Mesenchymal stem cell (in vitro differentiated cells and primary cell): ENCODE measurements at regions not wholly inside any gene's neighbourhood (a gene's known extent, or its start where the extent isn't known, plus 50 kb on each side); places are given as distances from the start of the nearest gene placed in this dataset.

Experiments
- DNase-seq: peaks from one replicate; pipeline ENCODE4 v3.0.0-alpha.2; 2013
- H2AFZ ChIP-seq: one replicate; pipeline ENCODE4 v1.6.1; 2013; ENCODE audit warnings: low read depth, mild to moderate bottlenecking, control low read depth, inconsistent platforms, low read length, moderate library complexity
- H2AK5ac ChIP-seq: 2 replicates; pipeline ENCODE4 v1.6.1; 2013; ENCODE audit warnings: low read length, moderate library complexity, mild to moderate bottlenecking, inconsistent platforms; ENCODE audit not compliant: severe bottlenecking
- H2BK120ac ChIP-seq: one replicate; pipeline ENCODE4 v1.6.1; 2013; ENCODE audit warnings: low read depth, mild to moderate bottlenecking, inconsistent platforms, low read length, moderate library complexity
- H2BK12ac ChIP-seq, 2 experiments: one replicate each; pipeline ENCODE4 v1.6.1; 2013; ENCODE audit warnings: inconsistent platforms in 2 of 2, low read length in 2 of 2, mild to moderate bottlenecking in 2 of 2, moderate library complexity in 2 of 2, control low read depth in 1 of 2
- H2BK15ac ChIP-seq: one replicate; pipeline ENCODE4 v1.6.1; 2013; ENCODE audit warnings: mild to moderate bottlenecking, low read depth, inconsistent platforms; ENCODE audit not compliant: poor library complexity, severe bottlenecking
- H2BK5ac ChIP-seq: 2 replicates; pipeline ENCODE4 v1.6.1; 2013; ENCODE audit warnings: low read depth, mild to moderate bottlenecking, low read length, control low read depth, inconsistent platforms; ENCODE audit not compliant: poor library complexity, severe bottlenecking
- H3K14ac ChIP-seq, 2 experiments: one replicate each; pipeline ENCODE4 v1.6.1; 2013; ENCODE audit warnings: inconsistent platforms in 2 of 2, low read length in 2 of 2, control low read depth in 1 of 2, mild to moderate bottlenecking in 1 of 2, moderate library complexity in 1 of 2
- H3K18ac ChIP-seq, 2 experiments: one replicate each; pipeline ENCODE4 v1.6.1; 2013; ENCODE audit warnings: inconsistent platforms in 2 of 2, low read length in 2 of 2, control low read depth in 1 of 2, low read depth in 1 of 2, mild to moderate bottlenecking in 1 of 2
- H3K23ac ChIP-seq, 2 experiments: one replicate each; pipeline ENCODE4 v1.6.1; 2013; ENCODE audit warnings: inconsistent platforms in 2 of 2, low read length in 2 of 2, mild to moderate bottlenecking in 2 of 2, moderate library complexity in 2 of 2, control low read depth in 1 of 2
- H3K27ac ChIP-seq: 2 replicates; pipeline ENCODE4 v1.5.1; 2013; ENCODE audit warnings: mild to moderate bottlenecking, moderate library complexity, low read length, control low read depth, inconsistent platforms; ENCODE audit not compliant: poor library complexity, severe bottlenecking
- H3K27me3 ChIP-seq, 2 experiments: 2 replicates each; pipeline versions ENCODE4 v1.6.1 to v1.7.0; 2013; ENCODE audit warnings: low read length in 2 of 2, mild to moderate bottlenecking in 2 of 2, moderate library complexity in 2 of 2, control low read depth in 1 of 2, inconsistent platforms in 1 of 2; ENCODE audit not compliant: control insufficient read depth in 1 of 2, insufficient read depth in 1 of 2
- H3K36me3 ChIP-seq, 2 experiments: 2 replicates each; pipeline versions ENCODE4 v1.6.1 to v1.7.0; 2013; ENCODE audit warnings: low read length in 2 of 2, control low read depth in 1 of 2, inconsistent platforms in 1 of 2, low read depth in 1 of 2, mild to moderate bottlenecking in 1 of 2; ENCODE audit not compliant: insufficient read depth in 2 of 2, control insufficient read depth in 1 of 2
- H3K4ac ChIP-seq, 2 experiments: one replicate each; pipeline ENCODE4 v1.6.1; 2013; ENCODE audit warnings: inconsistent platforms in 2 of 2, low read length in 2 of 2, mild to moderate bottlenecking in 2 of 2, moderate library complexity in 2 of 2, control low read depth in 1 of 2, low read depth in 1 of 2
- H3K4me1 ChIP-seq: 2 replicates; pipeline ENCODE4 v1.6.1; 2013; ENCODE audit warnings: low read depth, low read length, control low read depth; ENCODE audit not compliant: control insufficient read depth, insufficient read depth
- H3K4me2 ChIP-seq: 2 replicates; pipeline ENCODE4 v1.6.1; 2013; ENCODE audit warnings: low read length, mild to moderate bottlenecking, inconsistent platforms; ENCODE audit not compliant: poor library complexity, severe bottlenecking
- H3K4me3 ChIP-seq, 2 experiments: 2 replicates each; pipeline versions ENCODE4 v1.5.1 to v1.7.0; 2013; ENCODE audit warnings: low read length in 2 of 2, mild to moderate bottlenecking in 2 of 2, control low read depth in 1 of 2, low read depth in 1 of 2; ENCODE audit not compliant: insufficient read depth in 1 of 2
- H3K79me1 ChIP-seq: replicated peaks from 2 replicates; pipeline ENCODE4 v1.6.1; 2013; ENCODE audit warnings: mild to moderate bottlenecking, control low read depth, low read length, inconsistent platforms; ENCODE audit not compliant: poor library complexity, severe bottlenecking
- H3K9ac ChIP-seq: 2 replicates; pipeline ENCODE4 v1.7.0; 2013; ENCODE audit warnings: mild to moderate bottlenecking, low read length, moderate library complexity
- H3K9me3 ChIP-seq: 2 replicates; pipeline ENCODE4 v1.7.0; 2013; ENCODE audit warnings: mild to moderate bottlenecking, low read length; ENCODE audit not compliant: control insufficient read depth
- H4K8ac ChIP-seq: one replicate; pipeline ENCODE4 v1.6.1; 2013; ENCODE audit warnings: inconsistent platforms, mild to moderate bottlenecking, low read length, moderate library complexity
- H4K91ac ChIP-seq: one replicate; pipeline ENCODE4 v1.6.1; 2013; ENCODE audit warnings: mild to moderate bottlenecking, low read length, inconsistent platforms
- WGBS: methylation state at CpG from one replicate; pipeline ENCODE4 v1.1.7; 2013; ENCODE audit warnings: mixed read lengths; 5-methylcytosine and 5-hydroxymethylcytosine counted together

DNA sequence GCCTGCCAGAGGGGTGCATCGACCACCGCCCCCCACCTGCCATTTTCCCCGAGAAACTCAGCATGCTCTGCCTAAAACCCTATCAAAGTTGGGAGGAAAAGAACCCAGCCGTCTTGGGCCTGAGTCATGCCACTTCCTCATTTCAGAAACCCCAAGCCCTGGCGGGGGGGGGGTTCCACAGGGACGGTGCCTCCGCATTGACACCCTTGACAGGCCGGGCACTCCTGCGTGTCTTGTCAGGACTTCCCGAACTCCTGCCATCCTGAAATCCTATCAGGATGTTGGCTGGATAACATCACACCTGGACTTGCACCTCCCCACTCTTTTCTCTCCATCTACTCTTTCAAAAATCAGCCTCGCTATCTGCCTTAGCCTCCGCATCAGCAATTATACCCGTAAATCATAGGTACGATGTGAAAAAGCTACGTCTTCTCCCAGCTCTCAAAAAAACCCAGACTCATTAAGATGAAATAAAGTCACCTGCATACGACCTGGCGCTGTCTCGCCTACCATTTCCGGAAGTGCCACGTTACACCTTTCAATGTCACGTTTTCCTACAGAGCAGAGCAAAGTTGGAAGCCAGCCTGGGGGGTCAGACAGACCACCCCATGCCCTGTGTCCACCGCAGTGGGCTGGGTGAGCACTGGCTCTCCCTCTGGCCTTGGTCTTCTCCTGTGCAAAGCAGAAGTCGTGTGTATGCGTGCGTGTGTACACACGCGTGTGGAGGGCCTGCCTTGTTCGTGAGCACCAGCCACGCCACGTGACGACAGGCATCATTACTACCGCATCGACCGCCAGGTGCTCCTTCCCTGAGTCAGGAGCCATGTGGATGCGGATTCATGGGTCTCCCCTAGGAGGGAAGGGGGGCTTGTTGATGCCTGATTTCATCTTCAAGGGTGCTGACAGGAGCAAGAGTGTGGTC is 96.7 kb downstream of the RFLNA start:
- no peaks in the 10 kb centered on the region for H3K27me3 ChIP-seq
- peak overlapping the region; percentile 86 for H3K27ac ChIP-seq
- peaks cover 69% of the 10 kb centered on the region for H3K4me1 ChIP-seq
- no peaks in the 10 kb centered on the region for H3K9me3 ChIP-seq
- H4K91ac ChIP-seq, result peak overlapping the region; percentile 87
- no peak overlapping the region for H2BK15ac ChIP-seq
- peaks cover 2% of the 10 kb centered on the region for H3K79me1 ChIP-seq
- peak overlapping the region; percentile 22 for H2BK120ac ChIP-seq
- H3K18ac ChIP-seq, result peak overlapping the region; percentile 40 to 97
- peak overlapping the region; percentile 6 for H2BK5ac ChIP-seq
- peaks cover 20 to 70% of the 10 kb centered on the region in 2 experiments for H3K36me3 ChIP-seq
- H3K23ac ChIP-seq, result peak overlapping the region in 1 of 2 experiments; percentile 84
- peak overlapping the region; percentile 15 to 49 for H3K4me3 ChIP-seq
- H3K9ac ChIP-seq, result peak overlapping the region; percentile 58
- H4K8ac ChIP-seq, result peak overlapping the region; percentile 92
- no peak overlapping the region for H2AFZ ChIP-seq
- H3K4me2 ChIP-seq, result no peak overlapping the region
- peak overlapping the region; percentile 75 to 91 for H2BK12ac ChIP-seq
- peak overlapping the region; percentile 15 for H2AK5ac ChIP-seq
- H3K4ac ChIP-seq, result peak overlapping the region; percentile 27 to 77
- peak; percentile 80 for DNase-seq
- H3K14ac ChIP-seq, result peak overlapping the region in 1 of 2 experiments; percentile 97
- 64% methylated on average over 35 of the region's 35 CpGs for WGBS

DNA sequence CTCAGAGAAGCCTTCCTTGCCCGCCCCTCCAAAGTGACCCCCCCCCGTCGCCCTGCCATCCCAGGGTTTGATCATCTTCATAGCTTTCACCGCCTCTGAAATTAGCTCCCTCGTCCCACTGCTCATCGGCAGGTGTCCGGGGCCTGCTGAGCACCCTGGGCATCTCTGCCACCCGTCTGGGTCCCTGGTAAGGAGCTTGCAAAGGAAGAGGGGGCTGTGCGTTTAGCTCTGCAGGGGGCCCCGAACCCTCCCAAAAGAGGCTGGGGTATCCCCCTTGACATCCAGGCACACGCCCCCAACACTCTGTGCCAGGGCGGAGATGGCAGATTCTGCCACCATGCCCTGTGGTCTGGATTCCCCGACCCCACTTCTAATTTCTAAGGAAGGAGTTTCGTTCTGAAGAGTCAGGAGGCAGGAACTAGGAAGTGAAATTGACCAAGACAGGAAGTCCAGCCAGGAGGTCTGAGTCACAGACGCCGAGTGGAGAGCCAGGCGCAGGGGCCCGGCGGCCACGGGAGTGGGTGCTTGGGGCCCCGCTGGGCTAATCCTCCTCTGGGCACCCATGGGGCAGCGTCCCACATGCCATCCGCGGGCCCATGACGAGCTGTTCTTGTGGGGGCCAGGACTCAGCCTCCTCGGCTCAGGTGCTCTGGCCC is 95.7 kb downstream of the RFLNA start:
- Histone ChIP-seq H3K9me3 (no peaks in the 10 kb centered on the region), H3K23ac (peak overlapping the region in 1 of 2 experiments; percentile 46), H3K18ac (peak overlapping the region; percentile 82 to 88), H3K14ac (no peak overlapping the region), H3K79me1 (peaks cover 2% of the 10 kb centered on the region), H3K4ac (peak overlapping the region; percentile 73 to 93), H2BK120ac (peak overlapping the region; percentile 81), H2BK12ac (peak overlapping the region in 1 of 2 experiments; percentile 91), H3K36me3 (peaks cover 20 to 69% of the 10 kb centered on the region in 2 experiments), H3K27ac (peak overlapping the region; percentile 86), H3K9ac (peak overlapping the region; percentile 58), H3K4me3 (peak overlapping the region in 1 of 2 experiments; percentile 49), H3K27me3 (no peaks in the 10 kb centered on the region), H3K4me1 (peaks cover 74% of the 10 kb centered on the region), H2BK15ac (peak overlapping the region; percentile 96), H2BK5ac (peak overlapping the region; percentile 46), H2AK5ac (peak overlapping the region; percentile 15), H3K4me2 (peak overlapping the region; percentile 9), H4K91ac (peak overlapping the region; percentile 86), H2AFZ (no peak overlapping the region), H4K8ac (peak overlapping the region; percentile 92)
- 46% methylated on average over 23 of the region's 26 CpGs for WGBS
- peak; percentile 94 for DNase-seq

DNA sequence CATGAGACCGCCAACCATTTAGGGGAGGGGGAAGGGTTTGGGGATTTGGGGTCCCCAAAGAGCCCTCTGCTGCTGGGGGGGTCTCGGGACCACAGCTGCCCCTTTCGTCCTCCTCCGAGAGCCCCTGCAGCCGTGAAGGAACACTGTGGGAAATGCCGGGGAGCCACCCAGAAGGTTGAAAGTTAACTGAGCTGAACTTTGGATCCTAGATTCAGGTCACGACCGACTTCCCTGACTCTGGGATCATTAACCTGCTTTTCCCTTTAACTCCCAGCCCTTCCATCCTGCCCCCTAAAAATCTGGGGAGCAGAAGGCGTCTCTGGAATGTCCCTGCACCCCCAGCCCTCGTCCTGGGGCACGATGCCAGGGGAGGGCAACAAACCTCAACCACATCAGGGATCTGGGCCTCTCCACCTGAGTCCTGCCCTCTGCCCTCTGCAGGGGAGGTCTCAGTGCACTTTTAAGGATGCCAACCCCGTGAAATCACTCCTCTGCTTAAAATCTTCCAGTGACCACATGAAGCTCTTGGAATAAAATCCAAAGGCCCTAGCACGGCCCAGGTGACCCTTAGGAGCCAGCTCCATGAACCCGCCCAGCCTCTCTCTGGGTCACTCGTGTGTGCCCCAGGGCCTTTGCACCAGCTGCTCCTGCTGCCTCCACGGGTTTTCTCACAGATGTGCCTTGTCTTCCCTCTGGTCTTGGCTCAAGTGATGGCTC is 95.0 kb downstream of the RFLNA start:
- Histone ChIP-seq H2AK5ac (peak overlapping the region; percentile 15), H3K27ac (peak overlapping the region; percentile 86), H2AFZ (no peak overlapping the region), H2BK15ac (peak overlapping the region; percentile 96), H3K18ac (peak overlapping the region; percentile 82 to 88), H2BK120ac (peak overlapping the region; percentile 81), H2BK5ac (peak overlapping the region; percentile 46), H3K9me3 (no peaks in the 10 kb centered on the region), H3K4me3 (peak overlapping the region in 1 of 2 experiments; percentile 79), H3K4me2 (peak overlapping the region; percentile 77), H3K4me1 (peaks cover 72% of the 10 kb centered on the region), H3K9ac (peak overlapping the region; percentile 86), H4K8ac (peak overlapping the region; percentile 1), H3K4ac (peak overlapping the region; percentile 65 to 93), H3K14ac (no peak overlapping the region), H3K27me3 (no peaks in the 10 kb centered on the region), H2BK12ac (peak overlapping the region; percentile 70 to 97), H3K79me1 (peaks cover 2% of the 10 kb centered on the region), H3K23ac (no peak overlapping the region), H3K36me3 (peaks cover 20 to 64% of the 10 kb centered on the region in 2 experiments), H4K91ac (peak overlapping the region; percentile 92)
- no peak for DNase-seq
- 73% methylated on average over 16 of the region's 16 CpGs for WGBS
